DMS153 treated with DMSO at 0.1 percent for 48 hours (cell line): ENCODE measurements at regions not wholly inside any gene's neighbourhood (a gene's known extent, or its start where the extent isn't known, plus 50 kb on each side); places are given as distances from the start of the nearest gene placed in this dataset.

Experiments
- DNase-seq: peaks from one replicate; lab custom pipeline; 2025; ENCODE audit not compliant: unreplicated experiment; lab: John Stamatoyannopoulos, UW

DNA sequence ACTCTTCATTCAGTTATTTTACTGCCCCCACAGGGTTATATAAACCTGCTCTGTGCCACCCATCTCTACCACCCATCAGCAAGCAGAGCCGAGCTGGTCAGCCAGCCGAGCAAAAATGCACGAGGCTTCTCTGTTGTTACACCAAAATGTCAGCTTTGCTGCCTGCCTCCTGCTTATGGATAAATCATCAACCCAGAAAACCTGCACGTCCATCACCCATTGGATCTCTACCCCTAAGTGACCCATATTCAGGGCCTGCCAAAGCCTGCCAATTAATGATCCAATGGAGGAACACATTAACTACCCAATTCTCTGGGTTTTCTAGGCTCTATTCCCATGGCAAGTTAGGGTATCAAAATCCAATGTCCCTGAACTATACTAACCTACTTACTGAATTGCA is 365.5 kb upstream of the ACVR2A start:
- DNase-seq: no peak

DNA sequence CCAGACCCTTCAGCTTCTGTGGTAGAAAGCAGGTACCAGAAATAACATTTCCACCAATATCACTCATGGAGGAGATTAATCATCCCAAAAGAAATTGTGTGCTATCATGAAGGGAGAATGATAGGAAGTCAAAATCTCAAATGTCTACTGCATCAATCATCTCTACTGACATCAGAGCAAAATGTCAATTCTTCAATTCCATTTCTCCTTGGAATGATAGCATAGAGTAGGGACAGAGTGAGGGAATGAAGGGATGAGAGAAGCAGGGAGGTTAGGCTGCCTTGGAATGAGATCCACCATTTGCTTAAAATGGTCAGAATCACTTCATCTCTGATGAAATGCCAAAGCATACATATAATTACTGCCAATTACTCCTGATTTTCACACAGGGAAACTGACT is 371.8 kb upstream of the ACVR2A start:
- DNase-seq: no peak

- no peak for DNase-seq
Observed at GRCh38 chr2:147471126-147471525, 373.7 kb upstream of the ACVR2A start.

GRCh38 chr2:147469471-147469870 is 375.4 kb upstream of the ACVR2A start:
- DNase-seq: no peak

DNA sequence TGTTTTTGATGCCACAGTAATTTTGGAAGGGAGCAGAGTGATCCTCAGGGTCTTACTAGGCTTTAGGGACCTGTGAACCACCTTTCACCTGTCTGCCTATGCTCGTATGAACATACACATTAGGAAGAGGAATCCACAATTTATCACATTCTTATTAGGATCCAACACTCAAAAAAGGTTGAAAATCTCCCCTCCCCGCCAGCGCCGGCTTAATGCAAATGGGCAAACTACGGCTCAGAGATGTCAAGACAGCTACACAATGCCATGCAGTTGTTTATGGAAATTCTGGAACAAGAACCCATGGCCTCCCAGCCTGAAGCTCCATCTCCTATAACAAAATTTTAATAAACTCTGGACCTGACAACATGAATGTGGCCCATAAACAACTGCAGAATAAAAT is 375.9 kb upstream of the ACVR2A start:
- DNase-seq: no peak

GRCh38 chr2:147468349-147468748 is 376.5 kb upstream of the ACVR2A start:
- no peak for DNase-seq

GRCh38 chr2:147467441-147467840 is 377.4 kb upstream of the ACVR2A start:
- no peak for DNase-seq

GRCh38 chr2:147464737-147465357 is 380.0 kb upstream of the ACVR2A start:
- DNase-seq: no peak

GRCh38 chr2:147463881-147464520 is 380.8 kb upstream of the ACVR2A start:
- no peak for DNase-seq

GRCh38 chr2:147460155-147460554 is 384.7 kb upstream of the ACVR2A start:
- DNase-seq: no peak

GRCh38 chr2:147456779-147457178 is 388.1 kb upstream of the ACVR2A start:
- no peak for DNase-seq

- no peak for DNase-seq
Observed at GRCh38 chr2:147451902-147452515, 392.8 kb upstream of the ACVR2A start.

- DNase-seq: no peak
Observed at GRCh38 chr2:147450661-147451510, 393.9 kb upstream of the ACVR2A start.

DNA sequence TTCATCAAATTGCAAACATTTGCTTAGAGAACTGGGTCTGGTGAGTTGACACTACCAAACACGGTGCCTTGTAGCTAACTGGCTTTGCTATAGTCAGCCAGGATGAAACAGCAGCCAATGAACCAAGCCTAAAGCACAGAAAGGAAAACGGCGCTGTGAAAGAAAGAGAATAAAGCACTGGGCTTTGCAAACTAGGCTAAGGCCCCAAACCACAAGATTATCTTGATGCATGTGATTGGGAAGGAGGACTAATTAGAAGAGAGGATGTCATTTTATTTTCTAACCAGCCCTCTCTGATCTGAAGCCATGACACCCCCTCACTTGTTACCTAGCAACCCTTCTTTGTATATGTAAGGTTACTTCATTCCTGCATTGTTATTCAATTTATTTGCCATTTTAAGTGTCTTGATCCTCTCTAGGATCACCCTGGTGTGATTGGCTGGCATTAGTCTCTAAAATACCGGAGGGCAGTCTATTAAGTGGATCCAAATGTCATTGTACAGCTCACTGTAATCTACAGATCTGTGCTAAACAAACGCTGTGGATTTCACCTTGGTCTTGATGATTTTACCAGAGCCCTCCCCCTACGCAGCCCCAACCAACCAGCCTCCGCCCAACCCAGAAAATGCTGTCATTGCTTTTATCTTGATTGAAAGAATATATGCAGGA is 395.4 kb upstream of the ACVR2A start:
- DNase-seq: peak; percentile 93

GRCh38 chr2:147442816-147443215 is 402.0 kb upstream of the ACVR2A start:
- DNase-seq: peak; percentile 52

DNA sequence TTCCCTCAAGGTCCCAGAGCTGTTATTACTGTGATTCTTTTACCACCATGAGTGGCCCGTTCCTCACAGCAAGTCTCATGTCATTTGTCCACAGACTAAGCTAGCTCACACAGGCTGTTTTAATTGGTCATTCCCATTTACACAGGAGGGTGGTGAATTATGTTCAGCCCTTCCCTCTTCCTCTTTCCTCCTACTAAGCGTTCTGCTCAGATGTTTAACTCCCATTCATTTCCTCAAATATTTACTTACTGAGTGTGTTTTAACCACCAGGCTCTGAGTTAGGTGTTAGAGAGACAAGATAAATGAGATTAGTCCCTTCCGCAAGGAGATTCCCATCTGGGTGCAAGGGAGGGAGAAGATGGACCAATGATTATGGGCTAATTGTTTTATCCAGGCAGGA is 403.6 kb upstream of the ACVR2A start:
- peak; percentile 63 for DNase-seq

- peak; percentile 66 for DNase-seq
Observed at GRCh38 chr2:147440734-147441133, 404.1 kb upstream of the ACVR2A start.

- no peak for DNase-seq
Observed at GRCh38 chr2:147439986-147440385, 404.8 kb upstream of the ACVR2A start.

- no peak for DNase-seq
Observed at GRCh38 chr2:147438882-147439281, 405.9 kb upstream of the ACVR2A start.

GRCh38 chr2:147433822-147434221 is 411.0 kb upstream of the ACVR2A start:
- DNase-seq: no peak

GRCh38 chr2:147430408-147430807 is 414.4 kb upstream of the ACVR2A start:
- DNase-seq: peak; percentile 58
